Fibroblast of the conjunctiva (primary cell): ENCODE measurements at regions not wholly inside any gene's neighbourhood (a gene's known extent, or its start where the extent isn't known, plus 50 kb on each side); places are given as distances from the start of the nearest gene placed in this dataset.
A peak's percentile ranks its signal among the peaks of the same experiment; 100 is the strongest.
"Not testable (repeated sequence)": the region's sequence is repeated elsewhere in the genome, so short reads cannot be mapped to it uniquely, and the experiment has no call there.

Experiments
- DNase-seq: peaks from one replicate; pipeline ENCODE4 v3.0.0-alpha.2; 2010; ENCODE audit warnings: low read depth

DNA sequence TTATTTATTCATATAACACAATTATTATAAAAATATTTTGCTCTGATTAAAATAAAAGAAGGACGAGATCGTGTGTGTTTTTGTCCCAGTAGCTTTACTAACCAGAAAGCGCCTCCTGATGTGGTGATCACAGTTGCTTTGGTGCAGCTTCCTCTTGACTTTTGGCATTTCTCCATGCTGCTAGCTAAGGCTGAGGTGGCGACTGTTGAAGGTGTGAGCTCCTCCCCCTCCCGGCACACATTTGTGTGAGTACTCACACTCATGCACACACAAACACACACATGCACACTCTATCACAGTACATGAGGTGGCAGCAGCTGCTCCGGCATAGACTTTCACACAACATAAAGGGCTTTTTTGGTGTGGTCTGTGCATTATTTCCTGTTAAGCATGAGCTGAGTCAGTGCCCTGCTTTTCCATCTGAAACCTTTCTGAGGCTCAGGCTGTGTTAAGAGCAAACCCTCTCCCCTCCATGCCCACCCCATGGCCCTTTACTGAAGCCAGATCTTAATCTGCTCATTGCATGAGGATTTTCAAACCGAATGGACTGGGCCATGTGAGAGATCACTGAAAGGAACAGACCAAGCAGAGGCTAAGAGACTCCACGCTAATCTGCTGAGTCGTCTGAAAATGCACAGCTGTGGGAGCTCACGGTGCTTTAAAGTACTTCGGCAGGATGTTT, 53.3 kb downstream of the FOXD4L1 start:
- not testable (repeated sequence) for DNase-seq

DNA sequence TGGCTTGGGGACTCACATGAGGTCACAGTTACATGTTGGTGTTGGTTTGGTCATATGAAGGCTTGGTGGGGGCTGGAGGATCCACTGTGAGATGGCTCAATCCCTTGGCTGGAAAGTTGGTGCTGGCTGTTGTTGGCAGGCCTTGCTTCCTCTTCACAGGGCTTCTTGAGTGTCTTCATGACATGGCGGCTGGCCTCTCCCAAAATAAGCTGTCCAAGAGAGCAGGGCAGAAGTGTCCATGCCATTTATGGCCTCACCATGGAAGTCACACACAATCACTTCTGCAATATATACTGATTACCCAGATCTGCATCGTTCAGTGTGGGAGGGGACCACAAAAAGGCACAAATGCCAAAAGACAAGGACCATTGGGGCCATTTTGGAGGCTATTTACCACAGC, 61.4 kb downstream of the FOXD4L1 start:
- not testable (repeated sequence) for DNase-seq

DNA sequence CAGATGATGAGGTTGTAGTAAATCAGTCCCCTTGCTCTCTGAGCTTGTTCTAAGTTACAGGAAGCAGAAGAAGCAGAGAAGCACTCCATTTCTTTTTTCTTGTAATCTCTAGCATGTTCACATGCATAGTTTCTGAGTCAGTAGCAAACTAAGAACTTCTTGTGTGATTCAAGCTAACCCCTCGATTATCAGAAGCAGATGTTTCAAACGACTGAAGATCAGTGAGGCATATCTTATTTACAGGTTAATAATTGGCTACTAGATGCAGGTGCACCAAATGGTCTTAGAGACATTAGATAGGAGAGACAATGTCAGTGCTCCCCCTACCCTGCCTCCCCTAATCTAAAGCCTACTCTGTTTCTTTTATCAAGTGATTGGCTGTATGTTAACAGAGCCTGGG, 64.2 kb downstream of the FOXD4L1 start:
- DNase-seq: not testable (repeated sequence)

DNA sequence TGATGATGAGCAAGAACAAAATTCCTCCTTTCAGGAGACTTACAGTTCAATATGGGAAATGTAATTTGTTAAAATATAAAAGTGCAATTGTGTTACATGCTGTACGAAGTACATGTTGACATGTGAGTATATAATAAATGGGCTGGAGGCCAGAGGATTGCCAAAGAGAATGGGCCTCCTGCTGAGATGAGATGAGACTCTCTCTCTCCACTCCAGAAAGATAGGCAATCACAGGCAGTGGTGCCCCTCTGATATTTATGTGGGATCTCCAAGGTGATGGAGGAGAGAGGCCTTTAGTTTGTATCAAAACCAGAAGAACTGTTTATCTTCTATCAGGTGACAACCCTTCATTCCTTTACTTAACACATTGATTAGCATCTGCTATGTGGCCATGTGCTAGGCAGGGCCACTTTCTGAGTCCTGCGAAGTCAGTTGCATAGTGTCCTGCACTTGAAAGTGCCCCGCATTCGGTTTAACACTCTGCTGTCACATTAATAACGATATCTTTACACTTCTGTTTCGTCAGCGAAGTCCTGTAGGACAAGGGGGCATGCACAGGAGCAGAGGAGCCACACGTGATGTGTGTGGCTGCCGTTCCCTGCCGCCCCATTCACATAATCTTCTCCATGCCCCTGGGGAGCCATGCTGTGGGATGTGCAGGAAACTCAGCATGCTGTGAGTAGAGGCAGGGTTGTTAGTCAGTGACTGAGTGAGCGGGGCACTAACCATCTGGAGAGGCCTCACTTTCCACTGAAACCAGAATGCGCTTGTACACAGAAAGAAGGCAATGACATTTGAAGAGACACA, 60.2 kb upstream of the RABL2A start:
- not testable (repeated sequence) for DNase-seq

DNA sequence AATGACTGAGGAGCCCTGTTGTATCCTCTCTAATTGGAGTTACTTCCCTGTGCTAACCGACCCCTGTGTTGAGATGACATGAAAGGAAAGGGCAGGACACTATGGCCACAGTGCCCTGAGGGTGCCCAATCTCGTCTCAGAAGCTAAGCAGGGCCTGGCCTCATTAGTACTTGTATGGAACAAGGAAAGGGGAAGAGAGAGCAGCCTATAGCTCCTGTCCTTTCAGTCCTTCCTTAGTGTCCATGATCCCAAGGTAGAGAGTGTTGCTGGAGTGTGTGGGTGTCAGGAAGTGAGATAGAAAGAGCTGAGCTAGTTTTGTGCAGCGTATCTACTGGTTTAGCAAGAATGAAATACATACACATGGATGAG, 59.6 kb upstream of the RABL2A start:
- DNase-seq: not testable (repeated sequence)

DNA sequence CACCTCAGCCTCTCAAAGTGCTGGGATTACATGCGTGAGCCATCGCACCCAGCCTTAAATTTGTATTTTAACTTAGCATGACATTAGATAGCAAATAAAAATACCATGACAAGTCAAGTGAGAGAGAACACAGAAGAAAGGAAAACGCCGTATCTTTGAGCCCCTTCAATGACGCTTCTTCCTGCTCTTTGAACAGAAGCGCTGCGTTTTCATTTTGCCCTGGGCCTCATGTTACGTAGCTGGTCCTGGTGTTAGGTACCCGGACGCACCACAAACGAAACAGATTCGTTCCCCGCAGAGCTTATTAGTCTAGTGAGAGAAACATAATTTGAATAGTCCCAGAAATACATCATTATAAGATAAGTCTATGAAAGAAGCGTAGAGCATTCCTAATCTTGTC, 58.8 kb upstream of the RABL2A start:
- DNase-seq: not testable (repeated sequence)

DNA sequence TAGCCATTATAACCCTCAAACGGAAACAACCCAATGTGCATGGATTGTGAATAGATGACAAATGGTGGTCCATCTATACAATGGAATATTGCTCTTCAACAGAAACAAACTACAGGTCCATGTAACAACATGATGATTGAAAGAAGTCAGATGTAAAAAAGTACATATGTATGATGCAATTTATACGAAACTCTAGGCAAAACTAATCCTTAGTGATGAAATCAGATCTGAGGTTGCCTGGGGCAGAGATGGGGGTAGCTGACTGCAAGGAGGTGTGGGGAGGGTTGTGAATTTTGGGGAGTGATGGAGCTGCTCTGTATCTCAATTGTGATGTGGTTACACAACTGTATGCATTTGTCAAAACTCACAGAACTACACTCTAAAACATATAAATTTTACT, 57.0 kb upstream of the RABL2A start:
- peak; percentile 46 for DNase-seq

DNA sequence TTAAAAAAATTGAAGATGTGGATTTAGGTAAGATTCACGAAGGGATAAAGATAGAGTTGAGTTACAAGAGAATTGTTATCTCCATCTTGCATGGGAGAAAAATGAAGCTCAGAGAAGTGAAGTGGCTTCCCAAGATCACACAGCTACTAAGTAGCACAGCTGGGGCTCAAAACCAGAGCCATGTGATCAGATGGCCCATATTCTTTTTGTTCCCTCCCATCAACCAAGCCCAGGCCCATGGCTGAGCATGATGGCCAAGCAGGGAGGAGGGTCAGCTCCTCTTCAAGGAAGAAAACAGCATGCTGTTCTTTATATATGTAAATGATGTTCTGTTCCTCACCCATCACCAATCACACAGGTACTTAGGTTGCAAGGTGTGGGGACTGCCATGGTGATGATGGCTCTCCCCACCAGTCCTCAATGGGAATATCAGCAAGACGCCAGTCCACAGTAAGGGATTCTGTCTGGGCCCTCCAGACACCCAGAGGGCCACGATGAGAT, 56.5 kb upstream of the RABL2A start:
- DNase-seq: not testable (repeated sequence)

DNA sequence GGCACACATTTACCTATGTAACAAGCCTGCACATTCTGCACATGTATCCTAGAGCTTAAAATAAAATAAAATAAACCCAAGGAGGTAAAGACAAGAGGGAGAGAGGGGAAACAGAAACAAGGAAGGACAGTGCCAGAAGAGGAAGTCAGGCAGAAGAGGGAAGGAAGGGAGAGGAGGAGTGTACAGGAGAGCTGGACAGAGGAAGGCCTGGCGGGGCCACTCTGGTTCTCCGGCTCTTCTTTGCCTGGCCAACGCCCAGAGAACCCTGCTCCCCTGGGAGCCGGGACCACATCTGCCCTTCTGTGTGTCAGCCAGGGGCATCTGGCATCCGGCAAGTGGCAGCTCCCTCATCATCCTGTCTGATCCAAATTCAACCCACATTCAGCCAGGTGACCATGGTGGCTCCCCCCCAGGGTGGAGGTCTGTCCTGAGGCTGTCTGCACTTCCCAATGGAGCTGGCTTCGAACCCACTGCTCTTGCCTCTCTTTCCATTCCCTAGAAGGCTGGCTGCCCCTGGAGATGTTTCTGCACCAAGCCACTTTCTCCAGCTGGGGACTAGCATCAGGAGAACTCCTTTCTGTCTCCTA, 55.5 kb upstream of the RABL2A start:
- not testable (repeated sequence) for DNase-seq

DNA sequence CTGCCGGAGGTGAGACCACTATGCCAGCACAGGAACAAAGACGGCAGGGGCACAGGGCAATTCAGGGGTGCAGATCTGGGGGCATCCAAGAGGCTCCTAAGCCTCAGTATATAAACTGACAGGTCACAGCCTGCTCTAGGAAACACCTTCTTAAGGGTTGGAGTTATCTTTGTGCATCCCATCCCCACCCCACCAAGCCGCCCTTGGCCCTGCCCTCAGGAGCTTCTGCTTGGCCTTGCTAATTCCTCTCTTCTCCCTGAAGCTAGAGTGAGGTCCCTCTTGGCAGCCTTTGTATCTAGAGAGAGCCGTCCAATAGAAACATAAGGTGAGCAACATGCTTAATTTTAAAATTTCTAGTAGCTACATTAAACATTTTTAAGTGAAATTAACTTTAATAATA, 51.3 kb upstream of the RABL2A start:
- not testable (repeated sequence) for DNase-seq

DNA sequence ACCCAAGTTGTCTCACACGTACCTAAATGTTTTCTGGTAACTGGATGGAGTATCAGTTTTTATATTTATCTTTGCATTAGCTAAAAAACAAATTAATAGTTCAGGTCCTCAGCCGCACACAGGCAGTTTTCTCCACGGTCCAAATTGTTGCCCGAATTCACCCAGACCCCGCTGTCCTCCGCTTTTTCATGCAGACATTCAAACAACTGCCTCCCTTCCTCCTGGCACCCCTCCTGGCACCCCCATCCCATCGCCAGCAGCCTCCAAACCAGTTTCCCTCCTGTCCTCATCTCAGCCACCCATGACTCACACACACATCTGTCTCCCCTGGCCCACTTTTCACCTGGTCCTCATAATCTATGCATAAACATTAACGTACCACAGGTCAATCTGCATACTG, 50.7 kb upstream of the RABL2A start:
- DNase-seq: not testable (repeated sequence)
